ENCODE measurements at regions not wholly inside any gene's neighbourhood (a gene's known extent, or its start where the extent isn't known, plus 50 kb on each side); places are given as distances from the start of the nearest gene placed in this dataset.

DNA sequence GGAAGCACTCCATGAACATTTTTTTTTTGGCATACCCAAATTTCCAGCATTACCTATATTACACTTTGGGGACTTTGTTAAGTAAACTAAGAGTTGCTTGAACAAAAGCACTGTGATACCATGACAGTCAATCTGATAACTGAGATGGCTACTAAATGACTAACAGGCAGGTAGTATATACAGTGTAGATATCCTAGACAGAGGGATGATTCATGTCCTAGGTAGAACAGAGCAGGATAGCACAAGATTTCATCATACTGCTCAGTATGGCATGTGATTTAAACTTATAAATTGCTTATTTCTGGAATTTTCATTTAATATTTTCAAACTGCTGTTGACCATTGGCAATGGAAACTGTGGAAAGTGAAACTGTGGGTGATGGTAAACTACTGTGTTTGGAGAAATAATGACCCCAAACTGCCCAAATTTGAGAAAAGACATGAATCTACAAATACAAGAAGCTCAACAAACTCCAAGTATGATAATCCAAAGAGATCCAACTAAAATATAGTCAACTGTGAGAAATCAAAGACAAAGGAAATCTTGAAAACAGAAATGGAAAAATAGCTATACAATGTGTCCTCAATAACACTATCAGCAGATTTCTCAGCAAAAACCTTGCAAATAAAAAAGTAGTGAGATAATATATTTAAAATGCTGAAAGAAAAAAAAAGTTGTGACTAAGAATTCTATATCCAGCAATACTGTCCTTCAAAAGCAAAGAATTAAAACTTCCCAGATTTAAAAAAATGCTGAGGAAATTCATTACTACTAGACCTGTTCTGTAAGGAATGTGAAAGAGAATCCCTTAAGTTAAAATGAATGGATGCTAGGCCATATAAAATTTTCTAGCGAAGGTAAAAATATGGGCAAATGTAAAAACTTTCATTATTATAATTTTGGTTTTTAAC is 410.4 kb downstream of the DUSP10 start:
- TF ChIP-seq ZFX (IDR thresholded peaks at IDR 0.05) (no peak), CTCF (conservative IDR thresholded peaks at IDR 0.05) (no peak)
